ENCODE measurements at regions not wholly inside any gene's neighbourhood (a gene's known extent, or its start where the extent isn't known, plus 50 kb on each side); places are given as distances from the start of the nearest gene placed in this dataset.

DNA sequence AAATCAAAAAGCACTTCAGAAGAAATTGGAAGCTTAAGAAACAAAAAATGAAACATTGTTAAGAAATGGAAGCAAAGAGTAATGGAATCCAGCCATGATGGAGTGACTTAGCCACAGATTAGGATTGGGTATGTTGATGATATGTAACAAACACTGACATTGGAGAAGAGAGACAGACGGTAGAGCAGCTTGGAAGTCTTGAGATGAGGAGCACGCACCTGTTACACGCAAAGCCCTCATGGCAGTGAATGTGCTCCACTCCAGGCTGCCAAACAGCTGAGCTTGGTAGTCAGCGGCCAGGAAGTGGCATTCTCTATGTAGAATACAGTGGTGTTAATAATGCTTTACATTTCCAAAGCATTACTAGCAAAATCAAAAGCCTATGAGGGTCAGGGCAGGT, 56.9 kb upstream of the GPRIN3 start:
- DNase-seq = no peak
- Mint-ChIP-seq H3K9me3 (no peaks in the 10 kb centered on the region), H3K27ac (no peak overlapping the region), H3K27me3 (ENCODE audit: low read depth, poor library complexity) (no peaks in the 10 kb centered on the region), H3K4me1 (no peaks in the 10 kb centered on the region), H3K4me3 (no peak overlapping the region), H3K36me3 (ENCODE audit: low read depth) (no peaks in the 10 kb centered on the region)
- TF ChIP-seq, protein P1, sequence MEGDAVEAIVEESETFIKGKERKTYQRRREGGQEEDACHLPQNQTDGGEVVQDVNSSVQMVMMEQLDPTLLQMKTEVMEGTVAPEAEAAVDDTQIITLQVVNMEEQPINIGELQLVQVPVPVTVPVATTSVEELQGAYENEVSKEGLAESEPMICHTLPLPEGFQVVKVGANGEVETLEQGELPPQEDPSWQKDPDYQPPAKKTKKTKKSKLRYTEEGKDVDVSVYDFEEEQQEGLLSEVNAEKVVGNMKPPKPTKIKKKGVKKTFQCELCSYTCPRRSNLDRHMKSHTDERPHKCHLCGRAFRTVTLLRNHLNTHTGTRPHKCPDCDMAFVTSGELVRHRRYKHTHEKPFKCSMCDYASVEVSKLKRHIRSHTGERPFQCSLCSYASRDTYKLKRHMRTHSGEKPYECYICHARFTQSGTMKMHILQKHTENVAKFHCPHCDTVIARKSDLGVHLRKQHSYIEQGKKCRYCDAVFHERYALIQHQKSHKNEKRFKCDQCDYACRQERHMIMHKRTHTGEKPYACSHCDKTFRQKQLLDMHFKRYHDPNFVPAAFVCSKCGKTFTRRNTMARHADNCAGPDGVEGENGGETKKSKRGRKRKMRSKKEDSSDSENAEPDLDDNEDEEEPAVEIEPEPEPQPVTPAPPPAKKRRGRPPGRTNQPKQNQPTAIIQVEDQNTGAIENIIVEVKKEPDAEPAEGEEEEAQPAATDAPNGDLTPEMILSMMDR (IDR thresholded peaks at IDR 0.05) = no peak

DNA sequence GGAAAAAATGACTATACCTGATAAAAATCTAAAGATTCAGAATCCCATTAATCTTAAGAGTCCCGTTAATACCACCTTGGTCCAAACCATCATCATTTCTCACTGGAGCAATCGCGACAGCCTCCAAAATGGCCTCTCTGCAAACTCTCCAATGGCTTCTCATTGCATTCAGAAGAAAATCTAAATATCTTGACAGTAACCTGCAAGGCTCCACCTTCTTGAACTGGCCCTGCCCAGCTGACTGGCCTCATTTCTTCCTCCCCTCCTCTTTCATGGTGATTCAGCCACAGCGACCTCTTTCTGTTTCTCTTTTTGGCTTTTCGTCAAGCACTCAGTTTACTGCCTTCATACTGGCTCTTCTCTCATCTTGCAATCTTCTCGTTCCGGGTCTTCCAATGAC, 56.2 kb upstream of the GPRIN3 start:
- no peak overlapping the region for H3K4me3 Mint-ChIP-seq
- no peaks in the 10 kb centered on the region for H3K4me1 Mint-ChIP-seq
- no peaks in the 10 kb centered on the region for H3K9me3 Mint-ChIP-seq
- DNase-seq = no peak
- TF ChIP-seq, protein P1 (IDR thresholded peaks at IDR 0.05) = no peak
- no peak overlapping the region for H3K27ac Mint-ChIP-seq
- H3K36me3 Mint-ChIP-seq (ENCODE audit: low read depth) = no peaks in the 10 kb centered on the region
- H3K27me3 Mint-ChIP-seq (ENCODE audit: low read depth, poor library complexity) = no peaks in the 10 kb centered on the region

DNA sequence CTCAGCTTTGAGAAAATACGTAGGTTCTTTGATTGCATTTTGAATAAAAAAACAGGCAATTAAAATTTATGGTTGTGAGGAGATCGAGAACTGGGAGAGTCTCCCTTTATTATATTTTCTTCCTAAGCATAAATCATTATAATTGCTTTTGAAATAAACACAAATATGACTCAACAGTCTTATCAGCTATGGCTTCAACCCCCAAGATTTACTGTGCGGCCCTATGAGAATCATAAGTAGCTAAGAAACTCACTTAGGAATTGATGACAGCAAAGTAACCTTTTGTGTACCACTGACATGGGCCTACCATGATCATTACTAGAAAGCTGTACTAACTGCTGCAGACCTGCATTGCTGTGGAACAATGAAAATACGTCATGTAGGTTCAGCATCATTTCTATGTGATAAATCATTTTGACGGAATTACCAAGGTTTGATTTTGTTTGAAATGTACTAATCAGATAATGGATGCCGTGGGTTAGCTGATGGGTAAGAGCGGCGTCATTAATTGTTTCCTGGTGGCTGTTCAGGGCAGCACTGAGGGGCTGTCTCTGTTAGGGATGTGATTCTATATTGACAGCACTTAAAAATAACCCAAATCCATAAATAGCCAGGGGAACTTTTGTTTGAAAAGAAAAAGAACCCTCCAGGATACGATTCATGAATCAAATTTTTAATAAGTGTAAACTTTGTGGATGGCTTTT, 51.5 kb upstream of the GPRIN3 start:
- Mint-ChIP-seq H3K36me3 (ENCODE audit: low read depth) (no peaks in the 10 kb centered on the region), H3K27ac (no peak overlapping the region), H3K27me3 (ENCODE audit: low read depth, poor library complexity) (no peaks in the 10 kb centered on the region), H3K9me3 (no peaks in the 10 kb centered on the region), H3K4me3 (no peak overlapping the region), H3K4me1 (no peaks in the 10 kb centered on the region)
- TF ChIP-seq, protein P1 (IDR thresholded peaks at IDR 0.05) = no peak
- no peak for DNase-seq

DNA sequence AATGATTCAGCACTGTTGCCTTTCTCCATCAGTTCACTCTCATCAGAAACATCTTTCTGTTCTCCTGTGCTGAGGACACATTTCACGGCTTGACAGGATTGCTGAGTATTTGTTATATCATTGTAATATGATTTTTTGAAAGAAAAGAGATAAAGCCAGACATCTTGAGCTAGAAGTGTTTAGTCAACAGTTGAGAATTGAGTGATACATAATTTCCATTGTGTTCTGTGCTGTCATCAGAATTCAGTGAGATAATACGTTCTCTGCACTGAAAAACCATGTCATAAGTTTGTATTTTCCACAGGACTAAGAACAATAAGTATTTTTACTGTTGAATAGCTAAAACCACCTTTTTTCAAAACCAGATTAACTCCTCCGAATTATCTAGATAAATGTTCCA, 50.2 kb upstream of the GPRIN3 start:
- Mint-ChIP-seq H3K4me3 (no peak overlapping the region), H3K27me3 (ENCODE audit: low read depth, poor library complexity) (no peaks in the 10 kb centered on the region), H3K9me3 (no peaks in the 10 kb centered on the region), H3K36me3 (ENCODE audit: low read depth) (no peaks in the 10 kb centered on the region), H3K27ac (no peak overlapping the region), H3K4me1 (no peaks in the 10 kb centered on the region)
- DNase-seq = no peak
- TF ChIP-seq, protein P1 (IDR thresholded peaks at IDR 0.05) = no peak
